Inferior parietal cortex (tissue), 1 donor: ENCODE measurements at regions not wholly inside any gene's neighbourhood (a gene's known extent, or its start where the extent isn't known, plus 50 kb on each side); places are given as distances from the start of the nearest gene placed in this dataset.

ENCODE experiments used
- DNase-seq: peaks from one replicate; pipeline ENCODE4 v3.0.0-alpha.2; 2016; ENCODE audit errors: extremely low spot score

DNA sequence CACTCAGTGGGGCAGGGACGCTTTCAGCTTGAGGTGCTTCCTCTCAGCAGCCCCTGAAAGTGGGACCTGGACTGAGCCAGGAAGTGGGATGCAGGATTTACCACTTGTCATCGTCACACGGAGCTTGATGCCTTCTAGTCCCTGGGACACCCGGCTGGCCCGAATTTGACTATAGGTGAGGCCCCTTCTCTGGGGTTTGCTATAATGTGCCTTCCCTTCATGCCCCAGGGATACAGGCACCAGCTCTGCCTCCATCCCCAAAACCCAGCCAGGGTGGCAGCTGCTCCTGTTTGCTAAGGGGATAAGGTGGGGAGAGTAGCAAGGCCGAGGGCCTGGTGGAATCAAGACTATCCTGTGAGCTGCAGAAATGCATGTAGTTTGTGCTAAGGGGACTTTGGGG is 235.0 kb downstream of the GLRX3 start:
- DNase-seq: no peak

DNA sequence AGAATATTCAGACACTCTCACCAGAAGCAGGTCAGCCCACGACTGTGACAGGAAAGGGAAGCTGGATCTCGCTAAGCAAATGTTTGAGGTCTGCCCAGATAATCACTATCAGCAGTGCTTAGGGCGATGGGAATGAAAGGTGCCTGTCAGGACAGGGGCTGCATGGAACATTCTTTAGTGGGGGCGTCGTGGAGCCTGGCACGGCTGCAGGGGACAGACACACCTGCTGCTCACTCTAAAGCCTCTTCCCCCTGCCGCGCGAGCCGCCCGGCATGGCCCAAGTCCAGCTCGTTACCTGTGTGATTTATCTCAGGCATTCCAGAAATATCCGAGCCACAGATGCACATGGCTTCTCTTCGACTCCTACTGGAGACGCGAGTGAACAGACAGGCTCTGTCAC is 235.5 kb downstream of the GLRX3 start:
- DNase-seq: no peak

DNA sequence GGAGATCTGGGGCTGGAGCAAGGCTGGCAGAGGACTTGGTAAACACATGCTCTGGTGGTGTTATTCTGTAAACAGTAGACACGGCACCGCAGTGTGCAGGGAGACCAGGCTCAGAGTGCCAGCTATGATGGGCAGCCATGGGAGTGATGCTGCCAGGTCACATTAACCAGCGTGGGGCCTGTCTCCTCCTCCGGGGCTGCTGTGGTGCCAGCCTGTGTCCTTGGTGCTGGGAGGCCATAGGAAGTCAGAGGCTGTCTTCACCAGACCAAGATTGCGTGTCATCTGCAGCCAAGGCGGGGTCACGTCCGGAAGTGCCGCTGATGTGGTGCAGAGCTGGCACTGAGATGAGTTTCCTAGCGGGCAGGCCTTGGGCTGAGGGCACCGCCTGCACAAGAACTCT is 236.0 kb downstream of the GLRX3 start:
- no peak for DNase-seq

DNA sequence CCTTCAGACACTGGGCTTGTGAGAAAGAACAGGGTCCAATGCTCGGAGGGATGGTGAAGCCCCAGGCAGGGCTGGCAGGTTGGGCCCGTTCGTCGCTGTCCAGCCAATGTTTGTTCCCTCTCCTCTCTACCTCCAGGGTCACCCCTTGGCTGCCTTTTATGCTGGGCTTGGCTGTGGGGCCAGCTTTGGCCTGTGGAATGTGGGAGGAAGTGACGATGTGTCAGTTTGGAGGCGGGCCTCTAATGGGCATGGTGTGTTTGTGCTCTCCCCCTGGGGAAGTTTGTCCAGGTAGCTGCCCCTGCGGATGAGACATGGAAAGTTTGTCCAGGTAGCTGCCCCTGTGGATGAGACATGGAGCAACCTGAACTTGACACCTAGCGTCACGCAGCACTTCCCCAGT is 236.7 kb downstream of the GLRX3 start:
- no peak for DNase-seq

DNA sequence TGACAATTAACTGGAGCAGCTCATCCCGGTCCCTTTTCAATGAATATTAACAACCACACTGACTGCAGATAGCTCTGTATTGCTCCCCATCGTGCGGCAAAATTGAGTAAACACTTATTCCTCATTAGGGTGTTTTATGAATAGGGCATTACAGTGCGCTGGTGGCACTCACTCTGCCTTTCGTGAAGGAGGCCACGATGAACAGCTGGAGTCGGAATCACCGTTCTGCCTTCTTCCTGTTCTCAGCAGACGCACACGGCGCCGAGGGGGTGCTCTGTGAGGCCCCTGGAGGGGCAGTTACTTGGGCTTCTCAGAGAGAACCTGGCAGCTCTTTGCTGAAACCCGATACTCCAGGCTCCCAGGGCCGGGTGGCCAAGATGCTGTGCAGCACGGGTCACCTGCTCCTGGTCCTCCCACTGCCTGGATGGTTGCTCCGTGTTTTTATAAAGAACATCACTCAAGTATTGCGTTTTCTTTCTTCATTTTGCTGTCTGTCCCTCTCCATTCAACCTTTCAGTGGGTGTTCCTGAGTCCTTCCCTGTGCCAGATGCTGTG is 241.9 kb downstream of the GLRX3 start:
- no peak for DNase-seq

DNA sequence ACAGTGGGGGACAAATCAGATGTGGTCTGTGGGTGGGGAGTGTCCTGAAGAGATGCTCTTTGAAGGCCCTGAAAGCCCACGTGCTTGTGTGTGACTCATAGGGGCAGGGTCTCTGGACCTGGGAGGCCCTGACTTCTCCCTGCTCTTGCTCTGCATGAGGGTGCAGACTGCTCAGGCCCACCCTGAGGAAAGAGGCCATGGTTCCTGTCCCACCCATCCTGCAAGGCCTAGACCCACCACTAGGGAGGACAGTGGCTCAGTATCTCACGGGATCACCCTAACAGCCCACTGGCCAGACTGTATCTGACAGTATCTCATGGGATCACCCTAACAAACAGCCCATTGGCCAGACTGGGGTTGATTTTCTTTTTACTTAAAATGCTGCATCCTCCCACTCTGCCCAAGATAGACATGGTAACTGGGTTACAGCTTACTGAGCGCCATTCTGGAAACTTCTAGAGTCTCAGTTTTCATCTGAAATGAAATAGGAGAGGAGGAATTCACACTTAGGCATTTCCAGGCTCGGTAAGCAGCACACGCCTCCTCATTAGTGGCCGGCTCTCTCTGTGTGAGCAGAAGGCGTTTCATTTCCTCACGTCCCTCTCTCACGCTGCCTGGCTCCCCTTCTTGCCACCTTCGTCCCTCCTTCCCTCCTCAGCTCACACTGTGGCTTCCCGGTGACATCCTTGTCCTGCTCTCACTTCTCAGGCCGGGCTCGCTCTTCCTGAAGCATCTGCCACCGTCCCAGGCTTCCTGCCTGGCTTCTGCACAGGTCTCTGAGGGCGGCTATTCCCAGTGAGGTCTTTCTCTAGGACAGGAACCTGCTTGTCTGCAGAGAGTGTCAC is 242.6 kb downstream of the GLRX3 start:
- peak; percentile 2 for DNase-seq

DNA sequence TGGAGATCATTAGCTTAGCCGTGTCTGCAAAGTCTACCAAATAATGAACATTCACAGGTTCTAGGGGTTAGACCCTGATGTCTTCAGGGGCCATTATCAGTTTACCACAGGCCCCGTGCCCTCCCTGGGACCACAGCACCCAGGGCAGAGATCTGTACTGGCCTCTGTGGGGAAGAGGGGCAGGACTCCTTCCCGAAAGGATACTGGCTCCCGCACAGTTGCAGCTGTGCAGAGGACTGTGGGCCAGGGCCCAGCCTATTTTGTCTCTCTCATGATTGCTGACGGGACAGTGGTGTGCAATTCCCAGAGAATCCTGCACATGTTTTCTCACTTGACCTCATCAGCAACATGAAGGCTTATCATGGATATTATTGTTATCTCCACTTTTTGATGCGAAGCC is 243.9 kb downstream of the GLRX3 start:
- DNase-seq: no peak

DNA sequence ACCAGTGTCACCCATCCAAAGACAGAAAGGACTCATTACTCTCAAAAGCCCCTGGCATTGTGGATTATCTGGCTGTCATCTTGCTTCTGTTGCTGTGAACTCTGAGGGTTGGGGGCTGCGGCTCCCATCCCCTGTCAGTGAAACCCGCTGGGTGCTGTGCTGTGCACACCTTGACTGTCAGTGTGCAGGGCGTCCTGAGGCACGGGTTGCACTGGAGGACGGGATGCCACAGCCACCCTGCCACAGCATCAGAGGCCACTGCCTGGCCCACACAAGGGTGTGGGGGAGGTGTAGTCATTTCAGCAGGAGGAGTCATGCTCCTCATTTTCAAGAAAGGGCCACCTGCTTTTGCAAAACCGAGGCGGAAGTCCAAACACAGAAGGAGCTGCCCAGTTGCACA is 245.8 kb downstream of the GLRX3 start:
- DNase-seq: no peak

DNA sequence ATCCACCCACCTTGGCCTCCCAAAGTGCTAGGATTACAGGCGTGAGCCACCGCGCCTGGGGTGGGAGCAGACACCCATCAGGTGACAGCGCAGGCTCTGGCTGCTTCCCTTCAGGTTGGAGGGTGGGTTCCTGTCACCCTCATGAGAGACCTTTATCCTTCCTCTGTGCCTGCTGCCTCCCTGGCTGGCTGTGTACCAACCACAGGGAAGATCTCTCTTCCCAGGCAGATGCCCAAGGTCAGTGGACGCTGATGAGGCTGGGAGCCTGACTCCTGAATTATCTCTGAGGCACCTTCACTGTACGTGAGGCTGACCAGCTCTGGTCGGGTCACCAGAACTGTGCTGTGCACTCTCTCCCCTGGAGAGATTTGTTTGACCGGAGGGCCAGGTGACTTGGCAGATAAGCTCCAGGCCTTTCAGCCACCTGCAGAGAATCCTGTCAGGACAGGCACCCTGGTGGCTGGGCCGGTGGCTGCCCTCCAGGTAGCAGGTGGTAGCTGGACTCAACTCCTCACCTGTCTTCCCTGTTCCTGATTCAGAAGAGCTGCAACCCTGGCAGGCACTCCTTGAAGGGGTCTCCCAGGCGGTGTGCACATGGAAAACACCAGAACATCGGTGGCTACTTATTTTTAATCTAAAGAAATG is 251.9 kb downstream of the GLRX3 start:
- no peak for DNase-seq

DNA sequence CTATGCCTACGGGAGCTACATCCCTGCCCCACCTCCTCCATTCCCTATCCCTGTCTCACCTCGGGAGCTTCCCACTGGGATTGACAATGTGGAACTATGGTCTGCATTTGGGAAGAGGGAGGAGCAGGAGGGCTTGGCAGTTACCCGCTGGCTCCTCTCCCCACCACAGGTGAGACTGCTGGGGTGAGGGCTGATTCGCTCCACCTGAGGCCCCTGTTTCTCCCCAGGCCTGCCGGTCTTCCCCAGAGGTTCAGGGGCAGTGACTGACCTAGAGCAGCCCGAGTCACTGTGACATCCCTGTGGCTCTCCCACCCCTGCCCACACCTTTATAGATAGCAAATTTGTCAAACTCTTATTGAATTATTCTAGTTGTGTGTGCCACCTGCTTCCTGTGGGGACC is 252.6 kb downstream of the GLRX3 start:
- no peak for DNase-seq

DNA sequence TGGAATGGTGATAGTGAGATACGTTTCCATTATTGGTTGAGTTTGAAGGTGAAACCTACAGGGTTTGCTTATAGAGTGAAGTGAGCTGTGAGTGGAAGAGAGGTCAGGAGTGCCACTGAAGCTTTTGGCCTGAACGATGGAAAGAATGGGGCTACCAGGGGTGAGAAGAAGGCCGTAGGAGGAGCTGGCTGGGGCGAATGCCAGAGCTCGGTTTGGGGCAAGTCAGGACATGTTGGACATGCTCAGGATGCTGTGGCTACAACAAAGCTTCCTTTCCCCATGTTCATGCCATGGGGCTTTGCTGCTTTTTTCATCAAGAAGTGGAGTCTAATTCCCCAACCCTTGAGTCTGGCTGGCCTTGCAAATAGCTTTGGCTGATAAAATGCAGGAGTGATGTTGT is 253.7 kb downstream of the GLRX3 start:
- DNase-seq: no peak

DNA sequence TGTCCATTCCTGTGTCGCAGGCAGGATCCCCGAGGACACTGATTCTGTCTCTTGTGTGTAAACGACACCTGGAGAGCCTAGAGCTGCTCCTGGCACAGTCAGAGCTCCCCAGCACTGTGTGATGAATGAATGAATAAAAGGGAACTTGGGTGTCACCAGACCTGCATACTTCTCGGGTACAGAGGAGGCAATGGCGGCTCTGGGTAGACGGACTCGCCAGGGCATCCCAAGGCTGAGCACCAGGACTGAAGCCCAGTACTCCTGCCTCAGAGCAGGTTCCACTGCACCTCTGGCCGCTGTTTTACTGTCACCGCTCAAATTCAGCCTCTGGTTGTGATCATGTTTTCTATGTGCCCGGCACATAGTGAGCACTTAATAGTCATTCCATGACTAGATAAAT is 255.8 kb downstream of the GLRX3 start:
- DNase-seq: no peak

DNA sequence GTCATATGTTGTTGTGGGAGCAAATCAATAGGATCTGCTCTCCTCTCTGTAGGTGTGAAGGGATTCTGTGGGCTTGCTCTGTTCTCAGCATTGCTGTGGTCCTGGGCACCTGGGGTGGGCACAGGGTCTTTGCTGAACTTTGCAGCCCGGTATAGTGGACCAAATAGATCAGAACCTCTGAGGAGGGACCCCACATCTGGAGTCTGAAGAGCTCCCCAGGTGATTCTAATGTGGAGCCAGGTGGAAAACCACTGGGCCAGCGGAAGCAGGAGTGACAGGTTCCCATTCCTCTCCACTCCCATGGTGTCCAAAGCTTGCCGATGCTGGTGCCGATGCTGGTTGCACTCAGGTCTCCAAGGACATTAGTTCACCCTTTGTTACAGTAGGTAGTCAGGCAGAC is 257.2 kb downstream of the GLRX3 start:
- no peak for DNase-seq

DNA sequence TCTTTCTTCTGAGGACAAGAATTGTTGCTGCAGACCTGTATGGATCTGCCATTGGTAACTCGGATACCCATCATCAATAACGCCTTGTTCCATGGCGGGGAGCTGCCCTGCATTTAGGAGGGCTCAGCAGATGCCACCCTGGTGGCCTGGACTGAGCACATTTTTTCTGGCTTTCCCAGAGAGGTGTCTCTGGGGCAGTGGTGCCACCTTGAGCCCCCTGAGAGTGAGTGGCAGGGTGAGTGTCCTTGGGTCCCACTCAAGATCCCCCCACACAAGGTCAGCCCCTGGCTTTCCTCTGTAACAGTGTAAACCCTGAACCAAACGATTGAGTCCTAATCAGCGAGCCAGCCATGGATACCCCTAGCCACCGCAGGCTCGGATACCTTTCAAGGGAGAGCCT is 258.6 kb downstream of the GLRX3 start:
- no peak for DNase-seq

DNA sequence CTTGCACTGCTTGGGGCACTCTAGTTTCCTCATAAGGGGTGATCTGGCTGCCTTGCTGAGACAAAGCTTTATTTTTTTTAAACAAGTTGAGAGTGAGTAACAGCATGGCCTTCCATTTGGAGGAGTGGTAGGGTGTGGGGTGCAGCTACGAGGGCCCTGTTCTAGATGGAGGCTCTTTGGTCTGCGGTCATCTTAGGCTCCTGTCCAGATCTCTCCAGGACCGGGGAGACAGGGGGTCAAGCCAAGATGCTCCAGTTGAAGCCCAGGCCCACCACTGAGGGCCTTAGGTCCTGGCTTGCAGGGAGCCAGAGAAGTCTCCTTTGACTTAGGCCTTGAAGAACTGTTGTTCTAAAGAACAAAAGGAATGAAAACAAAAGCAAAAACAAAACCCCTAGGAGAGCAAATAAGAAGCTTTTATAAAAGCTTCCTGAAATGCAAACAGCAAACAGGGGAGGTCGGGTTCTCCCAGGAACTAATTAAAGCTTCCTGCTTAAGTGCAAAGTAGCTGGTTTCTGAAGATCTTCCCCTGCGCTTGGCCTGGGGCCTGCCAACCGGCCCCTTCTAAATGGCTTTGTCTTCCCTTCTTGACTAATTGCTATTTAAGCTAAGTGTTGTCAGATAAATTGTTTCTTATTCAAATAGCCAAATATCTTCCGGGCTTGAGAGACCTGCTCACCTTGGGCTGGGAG is 259.2 kb downstream of the GLRX3 start:
- no peak for DNase-seq

DNA sequence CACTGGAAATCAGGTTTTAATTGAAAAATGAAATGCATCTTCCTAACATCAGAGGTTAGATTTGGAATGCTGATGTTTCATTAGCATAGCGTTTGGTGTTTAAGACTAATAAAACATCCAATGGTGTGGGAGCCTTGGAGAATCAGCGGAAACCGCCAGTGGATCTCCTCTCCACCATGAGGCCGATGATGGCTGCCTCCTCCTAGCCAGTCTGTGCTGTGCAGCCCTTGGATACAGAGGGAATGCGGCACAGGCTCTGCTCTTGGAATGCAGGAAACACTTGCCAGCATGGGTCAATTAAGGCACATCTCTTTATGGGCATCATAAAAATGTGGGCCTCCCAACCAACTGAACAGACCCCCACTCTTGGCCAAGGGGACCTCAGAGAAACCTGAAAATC is 259.9 kb downstream of the GLRX3 start:
- no peak for DNase-seq

DNA sequence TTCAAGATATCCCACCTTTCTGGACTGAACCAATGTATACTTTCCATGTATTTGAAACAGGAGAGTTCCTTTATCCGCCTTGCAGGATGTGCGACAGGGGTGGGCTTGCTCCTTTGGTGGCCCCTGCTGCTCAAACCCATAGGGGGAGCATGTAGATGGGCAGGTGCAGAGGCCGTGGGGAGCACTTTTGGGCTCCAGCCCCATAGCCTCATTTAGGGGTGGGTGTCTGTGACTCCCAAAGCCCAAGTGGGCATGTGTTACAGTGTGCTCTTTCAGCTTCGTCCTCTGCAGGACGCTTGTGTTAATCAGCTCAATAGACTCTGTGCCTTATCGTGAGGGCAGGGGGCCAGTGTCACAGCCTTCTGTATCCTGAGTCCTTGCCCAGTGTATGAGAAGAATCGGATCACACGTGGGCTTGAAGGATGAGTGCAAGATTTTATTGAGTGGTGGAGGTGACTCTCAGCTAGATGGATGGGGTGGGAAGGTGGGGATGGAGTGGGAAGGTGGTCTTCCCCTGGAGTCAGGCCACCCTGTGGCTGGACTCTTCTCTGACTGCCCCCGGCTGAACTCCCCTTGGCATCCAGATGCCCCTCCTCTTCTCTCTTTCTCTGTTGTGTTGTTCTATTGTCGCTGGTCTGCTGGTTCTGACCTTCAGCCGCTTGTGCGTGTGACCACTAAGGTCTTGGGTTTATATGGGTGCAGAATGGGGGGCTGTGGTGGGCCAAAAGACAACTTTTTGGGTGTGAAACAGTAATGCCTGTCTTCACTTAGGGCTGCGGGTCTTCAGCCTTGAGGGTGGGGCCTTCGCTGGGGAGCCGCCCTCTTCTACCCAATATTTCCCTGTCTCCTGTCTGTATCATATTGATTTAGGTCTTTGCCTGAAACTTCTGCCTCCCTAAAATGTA is 262.2 kb downstream of the GLRX3 start:
- no peak for DNase-seq

DNA sequence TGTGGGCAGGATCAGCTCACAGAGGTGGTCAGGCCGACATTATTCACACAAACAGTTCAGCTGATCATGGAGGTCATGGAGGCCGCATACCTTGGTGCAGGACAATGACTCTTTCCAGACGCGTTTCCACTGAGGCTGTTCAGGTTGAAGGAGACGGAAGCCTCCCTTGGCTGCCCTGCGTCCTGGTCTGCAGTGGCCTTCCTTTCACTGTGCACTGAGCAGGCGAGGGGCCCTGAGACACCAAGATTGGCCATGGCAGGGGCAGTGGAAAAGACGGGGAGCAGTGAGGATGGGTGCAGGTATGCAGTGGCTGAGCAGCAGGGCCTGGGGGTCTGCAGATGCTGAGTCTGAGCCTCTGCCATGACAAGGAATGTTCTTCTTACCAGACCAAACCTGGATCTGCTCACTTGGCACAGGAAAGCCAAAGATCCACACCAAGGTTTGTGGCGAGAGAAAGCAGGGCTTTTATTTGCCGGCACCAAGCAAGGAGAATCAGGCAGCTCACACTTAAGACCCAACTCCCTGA is 263.3 kb downstream of the GLRX3 start:
- DNase-seq: no peak

DNA sequence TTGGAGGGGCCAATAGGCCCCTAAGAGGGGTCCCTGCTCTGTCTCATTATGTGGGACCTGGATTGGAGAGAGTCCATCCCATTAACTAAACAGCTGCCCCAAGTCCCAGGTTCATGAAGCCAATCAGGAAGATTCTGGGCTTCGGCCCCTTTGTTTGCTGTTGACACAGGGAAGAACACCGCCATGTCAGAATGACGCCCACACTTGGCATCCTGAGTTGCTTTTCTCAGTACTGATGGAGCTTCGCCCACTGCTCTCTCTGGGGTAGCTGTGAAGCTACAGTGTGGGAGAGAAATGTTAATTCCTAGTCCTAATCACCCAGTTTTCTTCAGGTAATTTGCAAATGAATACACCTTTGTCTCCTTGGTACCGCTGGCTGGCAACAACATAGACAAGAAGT is 264.7 kb downstream of the GLRX3 start:
- no peak for DNase-seq

DNA sequence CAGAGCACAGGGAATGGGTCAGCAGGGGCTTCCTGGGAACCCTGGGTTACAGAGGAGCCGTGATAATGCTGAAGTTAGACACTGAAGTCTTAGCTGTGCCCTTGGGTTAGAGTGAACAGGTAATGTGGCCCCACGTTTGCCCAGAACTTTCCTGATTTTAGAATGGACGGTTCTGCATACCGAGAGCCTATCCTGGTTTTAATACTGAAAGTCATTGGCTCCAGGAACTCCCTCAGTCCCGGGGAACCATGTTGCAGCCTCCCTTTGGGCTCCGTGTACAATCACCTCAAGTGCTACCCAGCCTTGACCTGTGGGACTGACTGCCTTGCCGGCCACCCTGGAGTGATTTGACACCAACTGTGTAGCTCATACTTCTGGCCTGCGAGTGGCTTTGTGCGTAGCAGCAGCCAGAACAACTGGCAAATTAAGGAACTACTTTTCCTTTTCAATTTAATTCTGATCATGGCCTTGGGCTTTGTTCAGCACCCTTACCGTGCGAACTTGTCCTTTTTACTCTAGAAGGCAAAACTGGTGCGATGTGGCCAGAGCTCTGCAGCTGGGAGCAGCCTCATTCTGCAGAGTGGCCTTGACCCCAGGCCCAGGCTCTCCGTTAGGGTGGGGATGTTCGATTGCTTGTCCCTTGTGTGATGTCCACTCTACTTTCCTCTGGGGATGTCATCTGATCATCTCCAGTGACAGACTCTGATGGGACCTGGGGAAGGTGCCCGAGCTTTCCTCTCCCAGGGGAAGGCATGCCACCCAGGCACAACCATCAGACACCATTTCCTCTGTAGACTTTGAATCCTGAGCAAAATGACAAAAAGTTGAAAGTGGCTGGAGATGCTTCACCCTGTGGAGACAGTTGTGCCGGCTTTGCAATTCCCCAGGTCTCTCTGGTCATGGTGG is 265.9 kb downstream of the GLRX3 start:
- DNase-seq: no peak
